ENCODE measurements at regions not wholly inside any gene's neighbourhood (a gene's known extent, or its start where the extent isn't known, plus 50 kb on each side); places are given as distances from the start of the nearest gene placed in this dataset.
"Not testable (repeated sequence)": the region's sequence is repeated elsewhere in the genome, so short reads cannot be mapped to it uniquely, and the experiment has no call there.

- Histone ChIP-seq H3K4me1 (ENCODE audit: control insufficient read depth, insufficient read depth, low read length) (peaks cover 15% of the 10 kb centered on the region), H3K4me3 (ENCODE audit: low read depth, low read length) (no peak overlapping the region), H3K27ac (ENCODE audit: low read depth, low read length) (no peak overlapping the region), H3K9me3 (ENCODE audit: control insufficient read depth, insufficient read depth, low read depth, low read length) (no peaks in the 10 kb centered on the region), H3K36me3 (ENCODE audit: control insufficient read depth, insufficient read depth, low read length) (no peaks in the 10 kb centered on the region), H3K27me3 (ENCODE audit: control insufficient read depth, insufficient read depth, low read length) (no peaks in the 10 kb centered on the region), H3K9ac (ENCODE audit: low read length) (no peak overlapping the region)
These were observed 437.2 kb downstream of the HS3ST3B1 start for GRCh38 chr17:14737984-14738651.

- H3K27me3 ChIP-seq (ENCODE audit: control insufficient read depth, insufficient read depth, low read length), result no peaks in the 10 kb centered on the region
- H3K9ac ChIP-seq (ENCODE audit: low read length), result no peak overlapping the region
These were observed 435.8 kb downstream of the HS3ST3B1 start for GRCh38 chr17:14736631-14737030.

GRCh38 chr17:14733376-14733775, 432.5 kb downstream of the HS3ST3B1 start:
- no peaks in the 10 kb centered on the region for H3K9me3 ChIP-seq (ENCODE audit: control insufficient read depth, insufficient read depth, low read depth, low read length)
- H3K4me1 ChIP-seq (ENCODE audit: control insufficient read depth, insufficient read depth, low read length), result peaks cover 17% of the 10 kb centered on the region; the same call in 1 of the 2 replicates

More at GRCh38 chr17:14736631-14737030, 435.8 kb downstream of the HS3ST3B1 start:
- Histone ChIP-seq H3K27ac (ENCODE audit: low read depth, low read length) (no peak overlapping the region), H3K36me3 (ENCODE audit: control insufficient read depth, insufficient read depth, low read length) (no peaks in the 10 kb centered on the region), H3K9me3 (ENCODE audit: control insufficient read depth, insufficient read depth, low read depth, low read length) (no peaks in the 10 kb centered on the region), H3K4me1 (ENCODE audit: control insufficient read depth, insufficient read depth, low read length) (peaks cover 20% of the 10 kb centered on the region), H3K4me3 (ENCODE audit: low read depth, low read length) (no peak overlapping the region)

GRCh38 chr17:14732211-14732610, 431.3 kb downstream of the HS3ST3B1 start:
- H3K27ac ChIP-seq (ENCODE audit: low read depth, low read length), result no peak overlapping the region
- H3K27me3 ChIP-seq (ENCODE audit: control insufficient read depth, insufficient read depth, low read length), result no peaks in the 10 kb centered on the region
- H3K36me3 ChIP-seq (ENCODE audit: control insufficient read depth, insufficient read depth, low read length), result no peaks in the 10 kb centered on the region
- H3K9ac ChIP-seq (ENCODE audit: low read length), result no peak overlapping the region
- H3K4me3 ChIP-seq (ENCODE audit: low read depth, low read length), result no peak overlapping the region
- H3K4me1 ChIP-seq (ENCODE audit: control insufficient read depth, insufficient read depth, low read length), result 0 out of 2 replicates have a peak, but pooled peaks cover 14% of the 10 kb centered on the region
- H3K9me3 ChIP-seq (ENCODE audit: control insufficient read depth, insufficient read depth, low read depth, low read length), result no peaks in the 10 kb centered on the region

More at GRCh38 chr17:14733376-14733775, 432.5 kb downstream of the HS3ST3B1 start:
- no peaks in the 10 kb centered on the region for H3K27me3 ChIP-seq (ENCODE audit: control insufficient read depth, insufficient read depth, low read length)
- H3K9ac ChIP-seq (ENCODE audit: low read length), result no peak overlapping the region
- no peaks in the 10 kb centered on the region for H3K36me3 ChIP-seq (ENCODE audit: control insufficient read depth, insufficient read depth, low read length)
- no peak overlapping the region for H3K27ac ChIP-seq (ENCODE audit: low read depth, low read length)
- no peak overlapping the region for H3K4me3 ChIP-seq (ENCODE audit: low read depth, low read length)

GRCh38 chr17:14731591-14731990, 430.7 kb downstream of the HS3ST3B1 start:
- Histone ChIP-seq H3K9me3 (ENCODE audit: control insufficient read depth, insufficient read depth, low read depth, low read length) (no peaks in the 10 kb centered on the region), H3K27me3 (ENCODE audit: control insufficient read depth, insufficient read depth, low read length) (no peaks in the 10 kb centered on the region), H3K9ac (ENCODE audit: low read length) (no peak overlapping the region), H3K4me1 (ENCODE audit: control insufficient read depth, insufficient read depth, low read length) (0 out of 2 replicates have a peak, but pooled peaks cover 14% of the 10 kb centered on the region), H3K4me3 (ENCODE audit: low read depth, low read length) (no peak overlapping the region), H3K36me3 (ENCODE audit: control insufficient read depth, insufficient read depth, low read length) (no peaks in the 10 kb centered on the region), H3K27ac (ENCODE audit: low read depth, low read length) (no peak overlapping the region)

- H3K4me3 ChIP-seq (ENCODE audit: low read depth, low read length), result no peak overlapping the region
- no peak overlapping the region for H3K9ac ChIP-seq (ENCODE audit: low read length)
- no peak overlapping the region for H3K27ac ChIP-seq (ENCODE audit: low read depth, low read length)
- 0 out of 2 replicates have a peak, but pooled peaks cover 14% of the 10 kb centered on the region for H3K4me1 ChIP-seq (ENCODE audit: control insufficient read depth, insufficient read depth, low read length)
- H3K9me3 ChIP-seq (ENCODE audit: control insufficient read depth, insufficient read depth, low read depth, low read length), result no peaks in the 10 kb centered on the region
- H3K36me3 ChIP-seq (ENCODE audit: control insufficient read depth, insufficient read depth, low read length), result no peaks in the 10 kb centered on the region
- H3K27me3 ChIP-seq (ENCODE audit: control insufficient read depth, insufficient read depth, low read length), result no peaks in the 10 kb centered on the region
These were observed 429.9 kb downstream of the HS3ST3B1 start for GRCh38 chr17:14730821-14731220.

- H3K27ac ChIP-seq (ENCODE audit: low read depth, low read length), result no peak overlapping the region
- H3K36me3 ChIP-seq (ENCODE audit: control insufficient read depth, insufficient read depth, low read length), result no peaks in the 10 kb centered on the region
- H3K4me1 ChIP-seq (ENCODE audit: control insufficient read depth, insufficient read depth, low read length), result 0 out of 2 replicates have a peak, but pooled peaks cover 4% of the 10 kb centered on the region
- no peak overlapping the region for H3K9ac ChIP-seq (ENCODE audit: low read length)
- no peak overlapping the region for H3K4me3 ChIP-seq (ENCODE audit: low read depth, low read length)
- no peaks in the 10 kb centered on the region for H3K9me3 ChIP-seq (ENCODE audit: control insufficient read depth, insufficient read depth, low read depth, low read length)
- H3K27me3 ChIP-seq (ENCODE audit: control insufficient read depth, insufficient read depth, low read length), result no peaks in the 10 kb centered on the region
These were observed 424.8 kb downstream of the HS3ST3B1 start for GRCh38 chr17:14725729-14726128.

- H3K36me3 ChIP-seq (ENCODE audit: control insufficient read depth, insufficient read depth, low read length), result no peaks in the 10 kb centered on the region
- 0 out of 2 replicates have a peak, but pooled peaks cover 4% of the 10 kb centered on the region for H3K4me1 ChIP-seq (ENCODE audit: control insufficient read depth, insufficient read depth, low read length)
- H3K9me3 ChIP-seq (ENCODE audit: control insufficient read depth, insufficient read depth, low read depth, low read length), result no peaks in the 10 kb centered on the region
- H3K27me3 ChIP-seq (ENCODE audit: control insufficient read depth, insufficient read depth, low read length), result no peaks in the 10 kb centered on the region
- no peak overlapping the region for H3K9ac ChIP-seq (ENCODE audit: low read length)
- H3K27ac ChIP-seq (ENCODE audit: low read depth, low read length), result no peak overlapping the region
- no peak overlapping the region for H3K4me3 ChIP-seq (ENCODE audit: low read depth, low read length)
These were observed 423.9 kb downstream of the HS3ST3B1 start for GRCh38 chr17:14724770-14725169.

- not testable (repeated sequence) for H3K9me3 ChIP-seq (ENCODE audit: control insufficient read depth, insufficient read depth, low read depth, low read length); H3K27me3 ChIP-seq (ENCODE audit: control insufficient read depth, insufficient read depth, low read length); H3K4me1 ChIP-seq (ENCODE audit: control insufficient read depth, insufficient read depth, low read length); H3K9ac ChIP-seq (ENCODE audit: low read length); H3K4me3 ChIP-seq (ENCODE audit: low read depth, low read length); H3K27ac ChIP-seq (ENCODE audit: low read depth, low read length); H3K36me3 ChIP-seq (ENCODE audit: control insufficient read depth, insufficient read depth, low read length)
These were observed 422.5 kb downstream of the HS3ST3B1 start for GRCh38 chr17:14723349-14723748.

- no peaks in the 10 kb centered on the region for H3K36me3 ChIP-seq (ENCODE audit: control insufficient read depth, insufficient read depth, low read length)
- no peak overlapping the region for H3K4me3 ChIP-seq (ENCODE audit: low read depth, low read length)
- no peak overlapping the region for H3K9ac ChIP-seq (ENCODE audit: low read length)
- no peaks in the 10 kb centered on the region for H3K27me3 ChIP-seq (ENCODE audit: control insufficient read depth, insufficient read depth, low read length)
- H3K27ac ChIP-seq (ENCODE audit: low read depth, low read length), result no peak overlapping the region
- H3K4me1 ChIP-seq (ENCODE audit: control insufficient read depth, insufficient read depth, low read length), result no peaks in the 10 kb centered on the region
- no peaks in the 10 kb centered on the region for H3K9me3 ChIP-seq (ENCODE audit: control insufficient read depth, insufficient read depth, low read depth, low read length)
These were observed 419.1 kb downstream of the HS3ST3B1 start for GRCh38 chr17:14719942-14720341.

GRCh38 chr17:14717859-14718258, 417.0 kb downstream of the HS3ST3B1 start:
- H3K4me1 ChIP-seq (ENCODE audit: control insufficient read depth, insufficient read depth, low read length), result no peaks in the 10 kb centered on the region
- no peak overlapping the region for H3K4me3 ChIP-seq (ENCODE audit: low read depth, low read length)
- no peak overlapping the region for H3K27ac ChIP-seq (ENCODE audit: low read depth, low read length)
- no peaks in the 10 kb centered on the region for H3K36me3 ChIP-seq (ENCODE audit: control insufficient read depth, insufficient read depth, low read length)
- H3K9ac ChIP-seq (ENCODE audit: low read length), result no peak overlapping the region
- H3K9me3 ChIP-seq (ENCODE audit: control insufficient read depth, insufficient read depth, low read depth, low read length), result no peaks in the 10 kb centered on the region
- no peaks in the 10 kb centered on the region for H3K27me3 ChIP-seq (ENCODE audit: control insufficient read depth, insufficient read depth, low read length)
